Activated T-helper 17 cell treated with anti-CD3 and anti-CD28 coated beads, Interleukin-2, amount 50 U/mL, for 72 hours (primary cell): ENCODE measurements at regions not wholly inside any gene's neighbourhood (a gene's known extent, or its start where the extent isn't known, plus 50 kb on each side); places are given as distances from the start of the nearest gene placed in this dataset.
"Not testable (repeated sequence)": the region's sequence is repeated elsewhere in the genome, so short reads cannot be mapped to it uniquely, and the experiment has no call there.

Source experiments
- ATAC-seq: fragments of 150-1000 bp; cut with Tn5 transposase; replicated peaks from 2 replicates; pipeline ENCODE4 v1.10.0; 2021; ENCODE audit warnings: mild to moderate bottlenecking, moderate library complexity
- H3K27ac Mint-ChIP-seq: one replicate; pipeline ENCODE4 v1.8.0; 2022; ENCODE audit warnings: mixed read lengths
- H3K27me3 Mint-ChIP-seq: one replicate; pipeline ENCODE4 v1.8.0; 2022; ENCODE audit warnings: mixed read lengths
- H3K36me3 Mint-ChIP-seq: one replicate; pipeline ENCODE4 v1.8.0; 2022; ENCODE audit warnings: low read depth, mild to moderate bottlenecking, mixed read lengths
- H3K4me1 Mint-ChIP-seq: one replicate; pipeline ENCODE4 v1.8.0; 2022; ENCODE audit warnings: mixed read lengths
- H3K4me3 Mint-ChIP-seq: one replicate; pipeline ENCODE4 v1.8.0; 2022; ENCODE audit warnings: mild to moderate bottlenecking, mixed read lengths
- H3K9me3 Mint-ChIP-seq: one replicate; pipeline ENCODE4 v1.8.0; 2022; ENCODE audit warnings: mixed read lengths

DNA sequence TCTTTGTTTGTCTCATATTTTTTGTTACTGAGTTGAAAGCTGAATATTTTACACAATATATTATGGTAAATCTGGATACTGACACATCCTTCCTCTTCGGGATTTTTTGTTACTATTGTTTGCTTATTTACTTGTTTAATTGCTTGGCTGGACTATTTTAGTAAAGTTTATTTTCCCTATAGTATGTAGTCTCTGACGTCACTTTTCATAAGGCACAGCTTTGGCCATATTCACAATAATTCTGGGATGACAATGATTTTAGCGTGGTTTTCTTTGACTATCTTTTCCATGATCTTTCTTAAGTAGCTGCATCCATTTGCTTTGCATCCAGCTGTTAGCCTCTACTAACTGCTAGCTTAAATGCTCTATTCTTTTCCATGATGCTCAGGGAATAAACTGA lies 552.4 kb downstream of the VGLL3 start:
- Mint-ChIP-seq H3K4me3 (no peak overlapping the region), H3K36me3 (no peaks in the 10 kb centered on the region), H3K9me3 (peaks cover 4% of the 10 kb centered on the region), H3K27me3 (no peaks in the 10 kb centered on the region), H3K27ac (no peak overlapping the region), H3K4me1 (no peaks in the 10 kb centered on the region)
- ATAC-seq, result no peak

DNA sequence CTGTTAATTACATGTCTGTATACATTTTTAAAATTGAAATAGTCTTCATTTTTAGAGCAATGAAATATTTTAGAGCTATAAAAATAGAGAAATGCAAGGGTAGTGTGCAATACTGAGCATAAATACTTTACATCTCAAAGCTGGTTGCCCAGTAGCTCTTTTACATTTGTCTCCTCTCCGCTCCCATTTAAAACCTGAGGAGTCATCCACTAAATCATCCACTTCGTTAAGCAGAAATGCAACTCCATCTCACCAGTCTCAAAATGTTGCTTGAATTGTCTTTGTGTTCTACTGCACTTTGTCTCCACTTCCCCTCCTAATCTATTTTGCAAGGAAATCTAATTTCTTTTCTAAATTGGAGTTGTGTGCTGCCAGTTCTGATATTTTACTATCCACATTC lies 563.6 kb downstream of the VGLL3 start:
- Mint-ChIP-seq H3K4me3 (no peak overlapping the region), H3K27me3 (no peaks in the 10 kb centered on the region), H3K36me3 (no peaks in the 10 kb centered on the region), H3K4me1 (no peaks in the 10 kb centered on the region), H3K27ac (no peak overlapping the region), H3K9me3 (peaks cover 23% of the 10 kb centered on the region)
- no peak for ATAC-seq

DNA sequence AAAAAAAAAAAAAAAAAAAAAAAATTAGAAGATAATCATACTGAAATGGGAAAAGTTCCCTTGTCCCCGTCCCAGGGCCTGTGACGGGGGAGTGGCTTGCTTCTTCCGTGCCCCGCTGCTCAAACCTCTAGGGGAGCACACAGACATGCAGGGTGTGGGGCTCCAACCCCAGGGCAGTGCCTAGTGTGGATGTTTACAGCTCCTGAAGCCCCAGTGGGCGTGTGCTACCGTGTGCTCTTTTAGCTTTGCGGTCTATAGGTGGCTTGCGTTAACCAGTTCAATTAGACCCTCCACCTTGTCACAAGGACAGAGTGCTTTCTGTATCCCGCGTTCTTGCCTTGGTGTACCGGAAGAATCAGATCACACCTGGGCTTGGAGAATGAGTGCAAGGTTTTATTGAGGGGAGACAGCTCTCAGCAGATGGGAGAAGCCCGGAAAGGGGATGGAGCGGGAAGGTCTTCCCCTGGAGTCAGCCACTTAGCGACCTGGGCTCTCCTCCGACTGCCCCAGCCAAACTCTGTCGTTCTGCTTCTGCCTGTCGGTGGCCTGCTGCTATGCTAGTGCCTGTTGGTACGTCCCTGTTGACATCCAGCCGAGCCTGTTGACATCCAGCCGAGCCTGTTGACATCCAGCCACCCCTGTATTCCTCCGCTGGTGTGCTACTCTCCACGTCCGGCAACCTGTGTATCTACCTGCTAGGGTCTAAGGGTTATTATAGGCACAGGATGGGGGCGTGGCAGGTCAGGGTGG lies 569.8 kb downstream of the VGLL3 start:
- H3K36me3 Mint-ChIP-seq, result no peaks in the 10 kb centered on the region
- no peak overlapping the region for H3K4me3 Mint-ChIP-seq
- no peaks in the 10 kb centered on the region for H3K4me1 Mint-ChIP-seq
- no peak overlapping the region for H3K27ac Mint-ChIP-seq
- no peak for ATAC-seq
- H3K27me3 Mint-ChIP-seq, result no peaks in the 10 kb centered on the region
- H3K9me3 Mint-ChIP-seq, result peaks cover 13% of the 10 kb centered on the region

DNA sequence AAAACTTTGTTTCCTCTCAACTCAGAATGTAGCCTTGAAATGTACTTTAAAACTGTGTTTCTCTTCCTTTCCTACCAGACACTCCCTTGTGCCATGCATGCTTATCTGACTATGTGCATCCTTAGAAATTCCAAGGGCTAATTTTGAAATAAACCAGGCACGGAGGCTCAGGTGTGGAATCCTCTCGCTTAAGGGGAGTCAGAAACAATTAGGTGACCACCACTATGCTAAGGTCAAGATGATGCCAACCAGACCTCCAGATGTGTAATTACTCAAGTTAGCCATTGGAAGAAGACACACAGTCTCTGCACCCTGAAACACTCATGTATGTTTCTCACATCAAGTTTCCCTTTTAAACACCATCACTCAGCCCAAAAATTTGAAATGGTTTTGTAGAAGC lies 572.1 kb downstream of the VGLL3 start:
- H3K27me3 Mint-ChIP-seq, result no peaks in the 10 kb centered on the region
- no peak overlapping the region for H3K27ac Mint-ChIP-seq
- no peak for ATAC-seq
- H3K4me3 Mint-ChIP-seq, result no peak overlapping the region
- no peaks in the 10 kb centered on the region for H3K36me3 Mint-ChIP-seq
- H3K9me3 Mint-ChIP-seq, result peaks cover 3% of the 10 kb centered on the region
- H3K4me1 Mint-ChIP-seq, result no peaks in the 10 kb centered on the region

DNA sequence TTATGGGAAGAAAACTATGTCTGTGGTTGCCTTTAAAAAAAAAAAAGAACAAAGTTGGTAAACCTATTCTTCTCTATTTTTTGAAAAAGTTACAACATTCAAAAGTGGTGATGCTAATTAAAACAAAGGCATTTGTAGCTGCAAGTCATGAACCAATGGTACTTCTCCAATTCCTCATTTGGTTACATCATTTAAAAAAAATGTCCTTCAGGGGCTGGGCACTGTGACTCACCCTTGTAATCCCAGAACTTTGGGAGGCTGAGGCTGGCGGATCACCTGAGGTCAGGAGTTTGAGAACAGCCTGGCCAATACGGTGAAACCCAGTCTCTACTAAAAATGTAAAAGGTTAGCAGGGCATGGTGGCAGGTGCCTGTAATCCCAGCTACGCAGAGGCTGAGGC lies 574.6 kb downstream of the VGLL3 start:
- H3K36me3 Mint-ChIP-seq, result no peaks in the 10 kb centered on the region
- H3K4me3 Mint-ChIP-seq, result no peak overlapping the region
- peaks cover 6% of the 10 kb centered on the region for H3K9me3 Mint-ChIP-seq
- no peaks in the 10 kb centered on the region for H3K4me1 Mint-ChIP-seq
- H3K27ac Mint-ChIP-seq, result no peak overlapping the region
- no peak for ATAC-seq
- H3K27me3 Mint-ChIP-seq, result no peaks in the 10 kb centered on the region

GRCh38 chr3:86413645-86414044 lies 577.3 kb downstream of the VGLL3 start:
- H3K36me3 Mint-ChIP-seq, result no peaks in the 10 kb centered on the region
- no peak overlapping the region for H3K4me3 Mint-ChIP-seq
- H3K4me1 Mint-ChIP-seq, result no peaks in the 10 kb centered on the region
- H3K27ac Mint-ChIP-seq, result no peak overlapping the region
- no peak for ATAC-seq
- H3K9me3 Mint-ChIP-seq, result peaks cover 11% of the 10 kb centered on the region
- no peaks in the 10 kb centered on the region for H3K27me3 Mint-ChIP-seq

DNA sequence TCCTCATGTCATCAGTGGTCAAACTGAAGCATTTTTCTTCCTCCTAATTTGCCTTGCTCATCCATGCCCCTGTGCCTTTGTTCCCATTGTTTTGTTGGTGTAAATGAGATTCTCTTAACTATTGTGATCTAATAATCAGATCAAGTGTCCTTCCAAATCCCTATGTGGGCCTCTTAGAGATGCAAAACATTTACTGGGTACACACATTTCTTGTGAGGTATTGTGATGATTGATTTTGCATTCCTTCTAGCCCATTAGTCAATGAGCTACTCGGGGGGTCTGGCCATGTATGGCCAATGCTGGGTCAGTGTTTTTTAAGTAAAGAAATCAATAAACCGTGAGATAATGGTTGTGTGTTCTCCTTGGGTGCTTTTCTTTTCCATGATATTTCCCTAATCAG lies 580.4 kb downstream of the VGLL3 start:
- Mint-ChIP-seq H3K27ac (no peak overlapping the region), H3K27me3 (no peaks in the 10 kb centered on the region), H3K4me3 (no peak overlapping the region), H3K9me3 (peaks cover 11% of the 10 kb centered on the region), H3K4me1 (no peaks in the 10 kb centered on the region), H3K36me3 (no peaks in the 10 kb centered on the region)
- no peak for ATAC-seq

DNA sequence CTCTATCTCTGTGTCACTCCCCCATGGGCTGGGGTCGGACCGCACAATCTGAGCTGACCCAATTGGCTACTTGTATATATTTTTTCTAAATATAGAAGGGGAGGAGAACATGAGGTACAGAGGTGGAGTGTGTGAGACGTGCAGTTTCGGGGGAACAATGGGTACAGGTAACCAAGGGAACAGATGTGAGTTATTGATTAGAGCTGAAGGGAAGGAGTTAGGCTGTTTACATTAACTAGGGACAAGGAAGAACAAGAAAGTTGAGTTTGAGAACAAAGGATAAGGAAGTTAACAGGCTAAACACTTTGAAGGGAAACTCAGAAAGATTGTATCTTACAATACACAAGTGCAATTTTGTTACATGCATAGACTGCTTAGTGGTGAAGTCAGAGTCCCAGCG lies 601.2 kb downstream of the VGLL3 start:
- H3K27me3 Mint-ChIP-seq, H3K36me3 Mint-ChIP-seq, H3K4me3 Mint-ChIP-seq, ATAC-seq, H3K4me1 Mint-ChIP-seq, H3K27ac Mint-ChIP-seq: not testable (repeated sequence)
- H3K9me3 Mint-ChIP-seq, result peaks cover 13% of the 10 kb centered on the region

GRCh38 chr3:86388820-86389219 lies 602.1 kb downstream of the VGLL3 start:
- H3K36me3 Mint-ChIP-seq, result no peaks in the 10 kb centered on the region
- no peak overlapping the region for H3K27ac Mint-ChIP-seq
- no peak for ATAC-seq
- no peak overlapping the region for H3K4me3 Mint-ChIP-seq
- no peaks in the 10 kb centered on the region for H3K4me1 Mint-ChIP-seq
- H3K9me3 Mint-ChIP-seq, result peaks cover 10% of the 10 kb centered on the region
- H3K27me3 Mint-ChIP-seq, result no peaks in the 10 kb centered on the region

- Mint-ChIP-seq H3K9me3 (peaks cover 9% of the 10 kb centered on the region), H3K4me3 (no peak overlapping the region), H3K36me3 (no peaks in the 10 kb centered on the region), H3K27ac (no peak overlapping the region), H3K4me1 (no peaks in the 10 kb centered on the region), H3K27me3 (no peaks in the 10 kb centered on the region)
- no peak for ATAC-seq
Observed at GRCh38 chr3:86382556-86382955, 608.4 kb downstream of the VGLL3 start.

GRCh38 chr3:86381247-86381646 lies 609.7 kb downstream of the VGLL3 start:
- ATAC-seq, result no peak
- H3K27me3 Mint-ChIP-seq, result no peaks in the 10 kb centered on the region
- no peaks in the 10 kb centered on the region for H3K36me3 Mint-ChIP-seq
- no peak overlapping the region for H3K4me3 Mint-ChIP-seq
- H3K27ac Mint-ChIP-seq, result no peak overlapping the region
- H3K9me3 Mint-ChIP-seq, result peaks cover 9% of the 10 kb centered on the region
- no peaks in the 10 kb centered on the region for H3K4me1 Mint-ChIP-seq

- Mint-ChIP-seq H3K4me3 (no peak overlapping the region), H3K4me1 (no peaks in the 10 kb centered on the region), H3K9me3 (peaks cover 9% of the 10 kb centered on the region), H3K27ac (no peak overlapping the region), H3K27me3 (no peaks in the 10 kb centered on the region), H3K36me3 (no peaks in the 10 kb centered on the region)
- ATAC-seq, result no peak
Observed at GRCh38 chr3:86379280-86379679, 611.7 kb downstream of the VGLL3 start.

GRCh38 chr3:86378829-86379228 lies 612.1 kb downstream of the VGLL3 start:
- no peak for ATAC-seq
- Mint-ChIP-seq H3K4me3 (no peak overlapping the region), H3K9me3 (peaks cover 9% of the 10 kb centered on the region), H3K4me1 (no peaks in the 10 kb centered on the region), H3K36me3 (no peaks in the 10 kb centered on the region), H3K27me3 (no peaks in the 10 kb centered on the region), H3K27ac (no peak overlapping the region)

- H3K4me3 Mint-ChIP-seq, H3K27ac Mint-ChIP-seq, H3K36me3 Mint-ChIP-seq, H3K27me3 Mint-ChIP-seq, H3K4me1 Mint-ChIP-seq, ATAC-seq: not testable (repeated sequence)
- peaks cover 19% of the 10 kb centered on the region for H3K9me3 Mint-ChIP-seq
Observed at GRCh38 chr3:86335566-86335965, 655.4 kb downstream of the VGLL3 start.

GRCh38 chr3:86333636-86334035 lies 657.3 kb downstream of the VGLL3 start:
- Mint-ChIP-seq H3K9me3 (peaks cover 10% of the 10 kb centered on the region), H3K27ac (no peak overlapping the region), H3K27me3 (no peaks in the 10 kb centered on the region), H3K4me3 (no peak overlapping the region), H3K36me3 (no peaks in the 10 kb centered on the region), H3K4me1 (no peaks in the 10 kb centered on the region)
- ATAC-seq, result no peak

GRCh38 chr3:86303935-86304334 lies 687.0 kb downstream of the VGLL3 start:
- Mint-ChIP-seq H3K27me3 (no peaks in the 10 kb centered on the region), H3K4me1 (no peaks in the 10 kb centered on the region), H3K36me3 (no peaks in the 10 kb centered on the region), H3K9me3 (peaks cover 16% of the 10 kb centered on the region), H3K27ac (no peak overlapping the region), H3K4me3 (no peak overlapping the region)
- no peak for ATAC-seq
